Vagina (tissue), 2 donors: ENCODE measurements at regions not wholly inside any gene's neighbourhood (a gene's known extent, or its start where the extent isn't known, plus 50 kb on each side); places are given as distances from the start of the nearest gene placed in this dataset.

ENCODE experiments used
- DNase-seq, 2 donors: peaks; one replicate each; pipeline ENCODE4 v3.0.0-alpha.2; 2017; ENCODE audit errors: extremely low spot score in 2 of 2
- H3K27ac ChIP-seq: fragments of 200-600 bp; sonication (generic); one replicate; pipeline ENCODE4 v1.5.1; 2019
- H3K27me3 ChIP-seq: fragments of 200-600 bp; sonication (generic); one replicate; pipeline ENCODE4 v1.5.1; 2019
- H3K36me3 ChIP-seq, 2 donors: fragments of 200-600 bp; sonication (generic); one replicate each; pipeline ENCODE4 v1.5.1; 2017 to 2019
- H3K4me1 ChIP-seq: fragments of 200-600 bp; sonication (generic); one replicate; pipeline ENCODE4 v1.5.1; 2019
- H3K4me3 ChIP-seq, 2 donors: fragments of 200-600 bp; sonication (generic); 1 replicate in 1 of 2; 2 replicates in 1 of 2; pipeline ENCODE4 v1.5.1; 2016 to 2019
- H3K9me3 ChIP-seq: fragments of 200-600 bp; sonication (generic); one replicate; pipeline ENCODE4 v1.5.1; 2019
- POLR2A ChIP-seq, 2 donors: fragments of 450-650 bp; IDR thresholded peaks; one replicate each; pipeline ENCODE4 v1.6.1; 2017; ENCODE audit warnings: antibody characterized with exemption in 2 of 2, mild to moderate bottlenecking in 2 of 2, moderate library complexity in 2 of 2
- POLR2AphosphoS5 ChIP-seq, 2 donors: sonication (generic); formaldehyde crosslinking; IDR thresholded peaks; one replicate each; pipeline ENCODE4 v1.9.0; 2017; ENCODE audit warnings: antibody characterized with exemption in 2 of 2, mild to moderate bottlenecking in 2 of 2, low read depth in 1 of 2; ENCODE audit not compliant: insufficient read depth in 1 of 2
- intact Hi-C: fragments of 100-400 bp; cut with DNase I; formaldehyde crosslinking; loops from one replicate; pipeline ENCODE4 v1.15.1; 2023
- TF ChIP-seq, protein P1 (sequence below), 3 experiments: fragments of 450-650 bp in 2 of 3; fragments of 200-600 bp in 1 of 3; sonication (generic) in 1 of 3; IDR thresholded peaks; one replicate each; pipeline ENCODE4 v1.5.1; 2017 to 2019; ENCODE audit warnings: antibody characterized with exemption in 3 of 3, mild to moderate bottlenecking in 2 of 3, moderate library complexity in 2 of 3

DNA sequence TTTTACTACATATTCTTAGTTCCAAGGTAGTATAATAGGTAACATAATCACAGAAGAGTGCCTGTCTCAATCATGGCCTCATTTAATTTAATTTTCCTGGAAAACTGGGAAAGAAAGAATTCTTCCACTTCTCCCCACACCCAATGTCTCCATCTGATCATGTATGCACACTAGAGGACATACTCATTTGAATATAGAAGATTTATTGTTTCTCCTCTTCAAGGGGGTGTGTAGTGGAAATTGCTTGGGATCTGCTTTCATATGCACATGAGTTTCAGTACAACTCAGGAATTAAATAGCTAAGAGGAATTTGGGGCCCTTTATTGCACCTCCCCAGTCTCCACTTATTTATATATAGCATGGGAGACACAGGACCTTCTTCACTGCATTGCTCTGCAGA lies 285.1 kb downstream of the SH3GL2 start:
- no peak for DNase-seq
- Histone ChIP-seq H3K36me3 (no peaks in the 10 kb centered on the region), H3K9me3 (no peaks in the 10 kb centered on the region), H3K4me1 (no peaks in the 10 kb centered on the region), H3K4me3 (no peak overlapping the region), H3K27me3 (no peaks in the 10 kb centered on the region), H3K27ac (no peak overlapping the region)
- TF ChIP-seq, protein P1, sequence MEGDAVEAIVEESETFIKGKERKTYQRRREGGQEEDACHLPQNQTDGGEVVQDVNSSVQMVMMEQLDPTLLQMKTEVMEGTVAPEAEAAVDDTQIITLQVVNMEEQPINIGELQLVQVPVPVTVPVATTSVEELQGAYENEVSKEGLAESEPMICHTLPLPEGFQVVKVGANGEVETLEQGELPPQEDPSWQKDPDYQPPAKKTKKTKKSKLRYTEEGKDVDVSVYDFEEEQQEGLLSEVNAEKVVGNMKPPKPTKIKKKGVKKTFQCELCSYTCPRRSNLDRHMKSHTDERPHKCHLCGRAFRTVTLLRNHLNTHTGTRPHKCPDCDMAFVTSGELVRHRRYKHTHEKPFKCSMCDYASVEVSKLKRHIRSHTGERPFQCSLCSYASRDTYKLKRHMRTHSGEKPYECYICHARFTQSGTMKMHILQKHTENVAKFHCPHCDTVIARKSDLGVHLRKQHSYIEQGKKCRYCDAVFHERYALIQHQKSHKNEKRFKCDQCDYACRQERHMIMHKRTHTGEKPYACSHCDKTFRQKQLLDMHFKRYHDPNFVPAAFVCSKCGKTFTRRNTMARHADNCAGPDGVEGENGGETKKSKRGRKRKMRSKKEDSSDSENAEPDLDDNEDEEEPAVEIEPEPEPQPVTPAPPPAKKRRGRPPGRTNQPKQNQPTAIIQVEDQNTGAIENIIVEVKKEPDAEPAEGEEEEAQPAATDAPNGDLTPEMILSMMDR (IDR thresholded peaks at IDR 0.05): no peak
- TF ChIP-seq POLR2AphosphoS5 (IDR thresholded peaks at IDR 0.05; ENCODE audit: insufficient read depth in 1 of 2, low read depth in 1 of 2): no peak
- TF ChIP-seq POLR2A (IDR thresholded peaks at IDR 0.05): no peak
- intact Hi-C loops: loop anchor here (10.0 kb wide), 1 partner anchor 59 kb away; no protein-coding TSS in a partner anchor

DNA sequence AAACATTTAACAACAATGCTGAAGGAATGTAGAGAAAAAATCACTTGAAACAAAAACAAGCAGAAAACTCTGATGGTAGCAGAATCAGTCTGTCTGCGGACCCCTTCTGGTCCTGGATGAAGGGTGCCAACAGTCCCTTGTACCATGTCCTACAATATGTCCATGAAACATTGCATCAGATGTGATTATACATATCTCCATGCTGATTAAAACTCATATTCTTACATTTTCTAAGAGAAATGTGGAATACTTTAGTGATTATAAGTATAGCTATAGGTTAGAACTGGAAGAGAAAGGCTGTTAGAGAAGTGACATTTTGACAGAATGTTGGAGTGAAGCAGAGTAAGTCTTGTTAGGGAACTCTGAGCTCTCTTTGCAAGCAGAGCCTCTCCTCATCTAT lies 286.1 kb downstream of the SH3GL2 start:
- Histone ChIP-seq H3K9me3 (no peaks in the 10 kb centered on the region), H3K27me3 (no peaks in the 10 kb centered on the region), H3K4me3 (no peak overlapping the region), H3K36me3 (no peaks in the 10 kb centered on the region), H3K4me1 (no peaks in the 10 kb centered on the region), H3K27ac (no peak overlapping the region)
- intact Hi-C loops: loop anchor here (10.0 kb wide), 1 partner anchor 60 kb away; no protein-coding TSS in a partner anchor
- TF ChIP-seq, protein P1 (IDR thresholded peaks at IDR 0.05): no peak
- no peak for TF ChIP-seq POLR2AphosphoS5 (IDR thresholded peaks at IDR 0.05; ENCODE audit: insufficient read depth in 1 of 2, low read depth in 1 of 2)
- no peak for TF ChIP-seq POLR2A (IDR thresholded peaks at IDR 0.05)
- no peak for DNase-seq

DNA sequence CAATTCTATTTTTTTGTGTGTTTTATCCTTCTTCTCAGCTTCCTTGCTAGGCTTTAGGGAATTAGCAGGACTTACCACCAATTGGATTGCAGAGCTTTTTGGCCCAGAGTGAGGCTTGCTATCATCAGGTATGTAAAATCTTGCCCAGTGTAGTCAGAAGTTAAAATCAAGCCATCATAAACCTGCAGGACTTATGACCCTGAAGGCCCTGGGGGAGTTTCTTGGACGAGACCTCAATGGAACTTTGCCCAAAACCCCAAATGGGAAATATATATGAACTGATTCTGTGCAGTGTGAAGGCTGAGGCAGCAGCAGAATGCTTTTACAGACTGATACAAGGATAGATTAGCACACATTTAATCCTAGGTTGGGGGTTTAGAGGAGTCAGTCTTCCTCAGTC lies 287.0 kb downstream of the SH3GL2 start:
- intact Hi-C loops: loop anchor here (10.0 kb wide), 1 partner anchor 61 kb away; no protein-coding TSS in a partner anchor
- DNase-seq: no peak

DNA sequence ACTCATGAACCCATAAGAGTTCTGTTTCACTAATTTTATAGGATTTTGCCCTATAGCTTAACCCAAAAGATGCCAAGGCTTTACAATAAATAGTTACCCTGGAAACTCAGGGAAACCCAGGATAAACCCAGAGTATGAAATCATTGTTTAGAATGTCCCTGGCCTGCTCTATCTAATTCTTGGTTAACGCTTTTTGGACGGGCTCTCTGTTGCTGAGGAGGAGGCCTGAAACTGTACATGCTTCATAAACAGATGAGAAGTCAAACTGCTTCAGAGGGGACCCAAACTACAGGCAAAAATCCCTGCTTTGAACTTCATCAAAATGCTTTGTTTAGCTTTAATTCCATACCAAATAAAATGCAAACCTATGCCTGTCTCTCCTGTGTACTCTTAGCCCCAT lies 291.9 kb downstream of the SH3GL2 start:
- TF ChIP-seq POLR2AphosphoS5 (IDR thresholded peaks at IDR 0.05; ENCODE audit: insufficient read depth in 1 of 2, low read depth in 1 of 2) (no peak), POLR2A (IDR thresholded peaks at IDR 0.05) (no peak)
- TF ChIP-seq, protein P1 (IDR thresholded peaks at IDR 0.05): no peak
- Histone ChIP-seq H3K36me3 (no peaks in the 10 kb centered on the region), H3K4me3 (no peak overlapping the region), H3K27ac (no peak overlapping the region), H3K9me3 (no peaks in the 10 kb centered on the region), H3K27me3 (no peaks in the 10 kb centered on the region), H3K4me1 (no peaks in the 10 kb centered on the region)
- intact Hi-C loops: no loop called here
- DNase-seq: no peak

More for the DNA sequence above, 287.0 kb downstream of the SH3GL2 start:
- Histone ChIP-seq H3K27ac (no peak overlapping the region), H3K36me3 (no peaks in the 10 kb centered on the region), H3K27me3 (no peaks in the 10 kb centered on the region), H3K9me3 (no peaks in the 10 kb centered on the region), H3K4me3 (no peak overlapping the region), H3K4me1 (no peaks in the 10 kb centered on the region)
- TF ChIP-seq, protein P1 (IDR thresholded peaks at IDR 0.05): no peak
- no peak for TF ChIP-seq POLR2AphosphoS5 (IDR thresholded peaks at IDR 0.05; ENCODE audit: insufficient read depth in 1 of 2, low read depth in 1 of 2)

DNA sequence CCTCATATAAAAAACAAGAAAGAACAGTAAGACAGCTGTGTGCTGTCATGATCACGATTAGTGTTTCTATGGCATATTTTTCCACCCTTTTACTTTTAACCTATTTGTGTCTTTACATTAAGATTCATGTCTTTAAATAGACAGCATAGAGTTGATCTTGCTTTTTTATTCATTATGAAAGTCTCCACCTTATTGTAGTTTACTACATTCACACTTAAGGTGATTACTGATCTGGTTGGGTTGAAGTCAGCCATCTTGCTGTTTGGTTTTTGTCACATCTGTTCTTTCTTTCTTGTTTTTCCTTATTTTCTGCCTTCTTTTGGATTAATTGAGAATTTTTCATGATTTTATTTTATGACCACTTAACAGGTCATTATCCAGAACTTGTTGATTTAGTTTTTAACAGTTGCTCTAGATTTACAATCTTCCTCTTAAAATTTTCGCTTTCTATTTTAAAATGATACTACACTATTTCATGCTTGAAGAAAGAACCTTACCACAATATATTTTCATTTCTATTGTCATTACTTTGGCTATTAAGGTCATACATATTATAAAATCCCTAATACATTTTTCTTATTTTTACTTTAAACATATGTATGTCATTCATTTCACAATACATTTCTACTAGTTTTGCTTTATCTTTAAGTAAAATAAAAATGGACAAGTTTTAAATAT lies 292.5 kb downstream of the SH3GL2 start:
- TF ChIP-seq POLR2AphosphoS5 (IDR thresholded peaks at IDR 0.05; ENCODE audit: insufficient read depth in 1 of 2, low read depth in 1 of 2): no peak
- TF ChIP-seq POLR2A (IDR thresholded peaks at IDR 0.05): no peak
- TF ChIP-seq, protein P1 (IDR thresholded peaks at IDR 0.05): no peak
- no peak overlapping the region for H3K27ac ChIP-seq
- no peaks in the 10 kb centered on the region for H3K4me1 ChIP-seq
- no peak overlapping the region for H3K4me3 ChIP-seq
- H3K9me3 ChIP-seq: no peaks in the 10 kb centered on the region
- no peak for DNase-seq
- no peaks in the 10 kb centered on the region for H3K36me3 ChIP-seq
- intact Hi-C loops: no loop called here
- no peaks in the 10 kb centered on the region for H3K27me3 ChIP-seq
